ENCODE measurements at regions not wholly inside any gene's neighbourhood (a gene's known extent, or its start where the extent isn't known, plus 50 kb on each side); places are given as distances from the start of the nearest gene placed in this dataset.

- H3K27ac Mint-ChIP-seq (ENCODE audit: unreplicated experiment), result no peak overlapping the region
- Histone ChIP-seq H3K36me3 (ENCODE audit: control insufficient read depth, insufficient read depth, low read length) (no peaks in the 10 kb centered on the region), H3K27me3 (replicated peaks; ENCODE audit: control insufficient read depth, insufficient read depth, low read length) (no peaks in the 10 kb centered on the region), H3K9me3 (no peaks in the 10 kb centered on the region), H3K4me1 (no peaks in the 10 kb centered on the region; the same call in 1 of the 2 replicates), H3K4me3 (ENCODE audit: low read depth, low read length) (no peak overlapping the region)
- intact Hi-C loops (cut with micrococcal nuclease; ENCODE audit: unreplicated experiment), result loop anchor here (10.0 kb wide), 1 partner anchor 158 kb away; no protein-coding TSS in a partner anchor
- no peak overlapping the region for H3K4me3 Mint-ChIP-seq (ENCODE audit: unreplicated experiment)
- BruUV-seq (replicated peaks), result no TSS peak
- POLR2A ChIA-PET, result no interaction called here
- peaks cover 11% of the 10 kb centered on the region for H3K9me3 Mint-ChIP-seq (ENCODE audit: unreplicated experiment)
- H3K36me3 Mint-ChIP-seq (ENCODE audit: insufficient read depth, unreplicated experiment), result no peaks in the 10 kb centered on the region
- CTCF ChIA-PET, result no interaction called here
- no peaks in the 10 kb centered on the region for H3K27me3 Mint-ChIP-seq (ENCODE audit: insufficient read depth, unreplicated experiment)
- H3K4me1 Mint-ChIP-seq (ENCODE audit: low read depth, unreplicated experiment), result peaks cover 8% of the 10 kb centered on the region
- no peak for DNase-seq
- no peak for TF ChIP-seq CTCF (IDR thresholded peaks at IDR 0.05; ENCODE audit: insufficient read depth in 1 of 2, low read depth in 1 of 2, low read length in 1 of 2, severe bottlenecking in 1 of 2, unreplicated experiment in 1 of 2)
Measured at GRCh38 chr4:184902550-184902949, 76.8 kb upstream of the ACSL1 start.

- ChIA-PET POLR2A (no interaction called here), CTCF (no interaction called here)
- no TSS peak for BruUV-seq (replicated peaks)
- H3K9me3 Mint-ChIP-seq (ENCODE audit: unreplicated experiment), result peaks cover 20% of the 10 kb centered on the region
- Histone ChIP-seq H3K27me3 (replicated peaks; ENCODE audit: control insufficient read depth, insufficient read depth, low read length) (no peaks in the 10 kb centered on the region), H3K36me3 (ENCODE audit: control insufficient read depth, insufficient read depth, low read length) (no peaks in the 10 kb centered on the region), H3K9me3 (no peaks in the 10 kb centered on the region), H3K4me1 (no peaks in the 10 kb centered on the region; the same call in 1 of the 2 replicates), H3K4me3 (ENCODE audit: low read depth, low read length) (no peak overlapping the region)
- no peak overlapping the region for H3K27ac Mint-ChIP-seq (ENCODE audit: unreplicated experiment)
- intact Hi-C loops (cut with micrococcal nuclease; ENCODE audit: unreplicated experiment), result loop anchor here (10.0 kb wide), 1 partner anchor 162 kb away; no protein-coding TSS in a partner anchor
- H3K27me3 Mint-ChIP-seq (ENCODE audit: insufficient read depth, unreplicated experiment), result no peaks in the 10 kb centered on the region
- no peak overlapping the region for H3K4me3 Mint-ChIP-seq (ENCODE audit: unreplicated experiment)
- peaks cover 7% of the 10 kb centered on the region for H3K4me1 Mint-ChIP-seq (ENCODE audit: low read depth, unreplicated experiment)
- no peak for DNase-seq
- H3K36me3 Mint-ChIP-seq (ENCODE audit: insufficient read depth, unreplicated experiment), result no peaks in the 10 kb centered on the region
- no peak for TF ChIP-seq CTCF (IDR thresholded peaks at IDR 0.05; ENCODE audit: insufficient read depth in 1 of 2, low read depth in 1 of 2, low read length in 1 of 2, severe bottlenecking in 1 of 2, unreplicated experiment in 1 of 2)
Measured at GRCh38 chr4:184906480-184907097, 80.8 kb upstream of the ACSL1 start.

GRCh38 chr4:184907216-184907615 is 81.4 kb upstream of the ACSL1 start:
- H3K27me3 ChIP-seq (replicated peaks; ENCODE audit: control insufficient read depth, insufficient read depth, low read length), result no peaks in the 10 kb centered on the region
- H3K9me3 ChIP-seq, result no peaks in the 10 kb centered on the region
- no peaks in the 10 kb centered on the region; the same call in 1 of the 2 replicates for H3K4me1 ChIP-seq
- ChIA-PET CTCF (no interaction called here), POLR2A (no interaction called here)
- H3K4me1 Mint-ChIP-seq (ENCODE audit: low read depth, unreplicated experiment), result peaks cover 7% of the 10 kb centered on the region
- no peak overlapping the region for H3K4me3 Mint-ChIP-seq (ENCODE audit: unreplicated experiment)
- DNase-seq, result no peak
- no TSS peak for BruUV-seq (replicated peaks)
- H3K4me3 ChIP-seq (ENCODE audit: low read depth, low read length), result no peak overlapping the region
- H3K36me3 ChIP-seq (ENCODE audit: control insufficient read depth, insufficient read depth, low read length), result no peaks in the 10 kb centered on the region
- no peak for TF ChIP-seq CTCF (IDR thresholded peaks at IDR 0.05; ENCODE audit: insufficient read depth in 1 of 2, low read depth in 1 of 2, low read length in 1 of 2, severe bottlenecking in 1 of 2, unreplicated experiment in 1 of 2)
- H3K27ac Mint-ChIP-seq (ENCODE audit: unreplicated experiment), result no peak overlapping the region
- H3K27me3 Mint-ChIP-seq (ENCODE audit: insufficient read depth, unreplicated experiment), result no peaks in the 10 kb centered on the region
- intact Hi-C loops (cut with micrococcal nuclease; ENCODE audit: unreplicated experiment), result loop anchor here (10.0 kb wide), 1 partner anchor 162 kb away; no protein-coding TSS in a partner anchor
- H3K9me3 Mint-ChIP-seq (ENCODE audit: unreplicated experiment), result peaks cover 20% of the 10 kb centered on the region
- H3K36me3 Mint-ChIP-seq (ENCODE audit: insufficient read depth, unreplicated experiment), result peaks cover 3% of the 10 kb centered on the region

Measured in Caco-2 (cell line).